HG03521 (cell line): ENCODE measurements at regions not wholly inside any gene's neighbourhood (a gene's known extent, or its start where the extent isn't known, plus 50 kb on each side); places are given as distances from the start of the nearest gene placed in this dataset.

Source experiments
- ATAC-seq: cut with Tn5 transposase; IDR thresholded peaks from one replicate; pipeline ENCODE4 v1.9.1; 2021; ENCODE audit warnings: mild to moderate bottlenecking, moderate library complexity; ENCODE audit not compliant: unreplicated experiment

DNA sequence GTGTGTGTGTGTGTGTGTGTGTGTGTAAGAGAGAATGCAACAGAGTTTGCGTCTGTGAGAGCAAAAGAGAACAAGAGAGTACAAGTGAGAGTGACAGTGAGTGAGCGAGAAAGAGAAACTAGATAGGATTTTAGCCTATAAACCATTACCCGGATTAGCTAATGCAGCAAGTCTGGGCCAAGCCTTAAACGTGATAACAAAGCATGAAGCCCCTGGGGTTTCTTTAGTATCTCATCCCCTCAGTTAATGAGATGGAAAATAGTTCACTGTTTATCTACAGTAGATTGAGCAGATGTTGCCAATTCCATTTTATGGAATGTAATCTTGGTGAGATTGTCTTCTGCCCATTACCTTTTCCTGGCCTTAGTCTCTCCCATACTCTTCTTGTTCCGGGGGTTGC, 114.5 kb downstream of the MAT2B start:
- ATAC-seq: no peak

DNA sequence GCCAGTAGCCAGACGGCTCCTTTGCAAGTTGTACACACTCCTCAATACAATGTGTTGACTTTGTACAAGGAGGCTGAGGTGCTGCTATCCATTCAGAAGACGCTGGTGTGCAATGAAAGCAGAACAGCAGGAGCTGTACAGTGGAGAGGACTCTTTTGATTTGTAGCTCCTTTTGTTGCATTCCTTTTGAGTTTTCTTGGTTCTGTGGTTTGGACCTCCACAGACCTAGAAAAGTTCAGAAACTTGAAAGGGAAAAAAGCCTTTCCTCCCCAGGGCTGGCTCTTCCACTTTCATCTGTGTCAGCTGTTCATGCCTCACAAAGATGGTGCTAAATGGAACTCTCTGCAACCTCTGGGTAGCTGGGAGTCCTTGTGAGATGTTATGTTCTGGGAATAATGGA, 117.4 kb downstream of the MAT2B start:
- no peak for ATAC-seq

DNA sequence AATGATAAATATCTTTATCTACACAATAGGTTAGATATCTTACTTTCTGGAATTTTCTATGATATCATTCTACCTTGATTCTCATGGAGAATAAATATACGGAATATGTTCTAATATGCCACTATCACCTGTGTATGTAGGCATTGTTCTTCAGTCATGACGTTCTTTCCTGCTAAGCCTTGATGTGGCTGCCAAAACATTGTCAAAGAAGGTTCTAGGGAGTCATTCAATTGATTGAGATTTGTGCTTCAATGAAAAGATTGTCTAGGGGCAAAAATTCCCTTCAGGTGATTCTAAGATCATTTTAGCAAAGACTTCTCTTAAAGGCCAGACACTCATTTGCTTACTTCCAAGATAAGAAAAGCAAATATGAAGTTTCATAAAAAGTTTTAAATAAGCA, 118.1 kb downstream of the MAT2B start:
- no peak for ATAC-seq

DNA sequence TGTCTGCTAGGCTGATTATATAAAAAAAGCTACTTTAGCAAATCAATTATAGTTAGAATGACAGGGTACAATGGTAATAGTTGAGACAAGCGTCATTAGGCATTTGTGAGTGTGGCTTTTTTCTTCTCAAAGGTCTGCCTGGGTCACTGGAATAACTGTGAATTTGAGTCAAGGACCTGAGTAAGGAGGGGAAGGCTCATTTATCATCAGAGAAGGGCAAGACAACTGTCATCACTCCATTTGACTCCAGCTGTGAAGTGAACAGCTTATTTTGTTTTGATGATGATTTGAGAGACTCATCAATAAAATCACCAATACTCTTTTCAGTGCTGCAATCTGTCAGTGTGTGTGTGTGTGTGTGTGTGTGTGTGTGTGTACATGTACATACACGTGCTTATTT, 118.6 kb downstream of the MAT2B start:
- no peak for ATAC-seq

DNA sequence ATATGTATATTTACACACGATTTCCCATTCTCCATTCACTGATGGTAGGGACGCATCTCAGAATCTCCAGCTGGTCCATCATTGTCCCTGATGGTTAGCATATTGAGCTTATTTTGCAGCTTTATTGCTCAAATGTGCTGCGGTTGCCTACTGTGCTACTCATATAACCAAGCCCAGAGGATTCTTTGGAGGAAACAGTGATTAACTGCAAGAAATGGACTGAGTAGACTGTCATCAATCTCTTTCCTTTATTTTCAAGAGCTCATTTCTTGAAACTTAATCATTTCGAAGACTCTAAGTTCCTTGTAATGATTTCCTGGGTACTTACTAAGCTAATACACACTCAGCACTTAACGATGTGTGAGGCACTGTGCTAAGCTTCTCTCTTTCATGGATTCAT, 119.0 kb downstream of the MAT2B start:
- ATAC-seq: no peak

- ATAC-seq: no peak
These were observed 121.5 kb downstream of the MAT2B start for GRCh38 chr5:163626904-163627434.

GRCh38 chr5:163631856-163632255, 126.4 kb downstream of the MAT2B start:
- ATAC-seq: no peak

DNA sequence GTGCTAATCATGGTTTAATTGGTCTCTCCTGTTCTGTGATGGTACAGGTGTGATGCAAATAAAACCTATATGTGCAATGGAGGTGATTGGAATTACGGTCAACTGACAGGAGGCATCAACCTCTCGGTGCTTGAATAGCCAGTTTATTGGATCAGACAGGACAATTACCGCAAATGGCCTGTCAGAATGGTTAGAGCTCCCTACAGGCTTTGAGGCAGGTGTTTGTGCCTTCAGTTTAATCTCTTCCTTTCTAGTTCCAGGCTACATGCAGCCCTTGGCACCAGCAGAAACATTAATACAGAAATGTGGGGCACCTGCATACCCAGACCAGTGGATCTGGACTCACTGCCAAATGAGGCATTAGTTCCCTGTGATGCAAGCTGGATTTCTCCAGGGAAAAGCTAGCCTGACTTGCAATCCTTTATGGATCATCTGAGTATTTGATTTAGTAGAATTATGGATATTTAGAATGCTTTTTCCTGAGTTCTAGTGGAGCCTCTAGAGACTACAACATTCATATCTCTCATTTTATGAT, 128.6 kb downstream of the MAT2B start:
- ATAC-seq: no peak

DNA sequence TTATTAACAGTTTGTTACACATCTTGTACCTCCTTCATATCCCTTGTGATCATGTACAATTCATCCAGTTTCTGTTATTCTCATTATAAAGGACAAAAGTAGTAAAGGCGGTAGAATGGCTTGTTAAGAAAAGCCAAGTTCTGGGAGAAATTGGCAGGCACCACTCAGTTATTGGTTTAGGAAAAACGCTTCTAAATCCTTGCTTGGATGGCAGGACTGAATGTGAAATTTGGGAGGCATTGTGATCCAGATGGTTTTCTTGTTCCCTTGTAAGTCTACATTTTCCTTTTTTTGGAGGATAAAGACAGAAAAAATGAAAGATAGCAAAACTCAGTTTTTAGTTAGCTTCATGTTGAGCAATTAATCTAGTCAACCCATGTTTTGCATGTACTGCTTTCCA, 130.2 kb downstream of the MAT2B start:
- ATAC-seq: no peak

DNA sequence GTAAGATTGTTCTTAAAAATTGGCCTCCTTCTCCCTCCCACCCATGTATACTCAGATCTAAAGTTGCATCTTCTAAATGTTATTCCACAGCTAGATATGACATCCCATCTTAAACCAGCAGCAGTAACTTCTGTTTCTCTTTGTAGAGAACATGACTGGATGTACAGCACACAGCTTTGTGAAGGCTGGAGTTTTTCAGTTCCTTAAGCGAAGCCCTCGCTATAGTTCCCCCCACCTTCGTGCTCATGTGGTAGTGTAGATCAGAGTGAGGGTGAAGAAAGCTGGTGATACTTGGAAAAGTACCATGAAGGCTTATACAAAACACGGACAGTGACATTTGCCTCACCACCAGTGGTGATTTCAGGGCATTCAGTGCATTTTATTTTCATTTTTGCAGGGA, 137.5 kb downstream of the MAT2B start:
- no peak for ATAC-seq

DNA sequence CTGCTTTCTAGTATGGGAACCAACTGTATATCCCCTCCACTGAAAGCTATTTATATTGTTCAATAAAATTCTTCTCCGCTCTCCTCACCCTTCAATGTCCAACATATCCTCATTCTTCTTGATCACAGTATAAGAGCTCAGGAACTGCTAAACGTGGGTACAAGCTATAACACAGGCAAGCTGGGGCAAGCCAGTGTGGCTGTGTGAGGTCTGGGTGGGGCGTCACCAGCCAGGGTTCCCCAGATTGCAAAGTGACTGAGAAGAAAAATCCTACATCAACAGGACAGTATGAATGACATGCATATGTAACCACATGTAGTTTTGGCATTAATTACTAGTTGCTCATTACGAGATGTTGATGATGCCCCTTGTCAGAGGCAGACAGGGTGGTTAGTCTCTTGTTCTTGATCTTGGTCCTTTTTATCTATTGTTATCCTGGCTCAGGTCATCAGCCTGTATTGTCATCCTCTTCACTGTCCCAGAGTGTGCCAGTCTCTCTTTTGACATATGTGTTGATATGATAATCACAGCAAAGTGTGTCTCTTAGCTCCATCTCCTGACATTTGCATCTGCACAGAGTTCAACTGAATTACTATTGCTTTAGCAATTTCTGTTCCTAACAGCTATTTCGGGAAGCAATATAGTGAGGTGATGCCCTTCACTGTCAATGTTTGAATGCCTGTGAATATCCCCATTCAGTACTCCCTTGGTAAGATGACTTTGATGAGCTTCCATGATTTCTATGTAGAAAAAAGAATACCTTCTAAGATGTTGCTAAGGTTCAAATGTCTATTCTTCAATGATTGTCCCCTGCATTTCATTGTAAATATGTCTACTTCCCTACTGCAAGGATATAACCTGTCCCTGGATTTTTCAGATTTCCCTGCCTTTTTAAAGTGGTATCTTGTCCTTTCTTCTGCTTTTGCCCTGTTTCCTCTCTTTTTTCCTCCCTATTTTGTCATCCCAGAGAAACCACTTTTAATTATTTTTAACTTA, 140.3 kb downstream of the MAT2B start:
- ATAC-seq: no peak

DNA sequence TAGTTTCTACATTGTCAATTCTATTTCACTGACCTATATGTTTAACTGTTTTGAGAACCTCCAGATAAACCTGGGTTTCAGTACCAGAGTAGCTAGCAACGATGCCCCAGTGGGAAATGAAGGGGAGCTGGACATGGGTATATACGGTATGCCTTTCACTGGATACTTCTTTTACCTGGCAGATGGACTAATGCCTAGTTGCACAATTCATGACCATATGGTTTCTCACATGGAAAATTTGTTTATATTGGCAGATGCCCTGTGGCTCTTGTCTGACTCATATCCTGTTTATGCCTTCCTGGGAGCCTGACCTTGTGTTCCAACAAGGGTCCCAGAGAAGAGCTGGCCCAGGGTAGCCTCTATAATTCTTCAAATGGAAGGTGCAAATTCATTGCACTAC, 144.1 kb downstream of the MAT2B start:
- no peak for ATAC-seq

DNA sequence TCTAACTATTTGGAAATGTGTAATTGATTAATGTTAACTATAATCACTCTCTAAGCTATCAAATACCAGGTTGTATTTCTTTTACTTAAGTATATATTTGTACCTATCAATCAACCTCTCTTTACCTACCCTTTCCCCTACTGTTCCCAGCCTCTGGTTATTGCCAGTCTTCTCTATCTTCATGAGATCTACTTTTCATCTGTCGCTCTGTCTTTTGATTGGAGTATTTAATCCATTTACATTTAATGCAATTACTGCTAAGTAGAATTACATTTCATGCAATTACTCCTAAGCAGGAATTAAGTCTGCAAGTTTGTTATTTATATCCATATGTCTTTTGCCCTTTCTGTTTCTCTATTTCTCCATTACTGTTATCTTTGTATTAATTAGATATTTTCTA, 148.1 kb downstream of the MAT2B start:
- no peak for ATAC-seq

GRCh38 chr5:163658702-163659567, 153.5 kb downstream of the MAT2B start:
- ATAC-seq: no peak

- ATAC-seq: no peak
These were observed 154.1 kb downstream of the MAT2B start for GRCh38 chr5:163659568-163659902.

DNA sequence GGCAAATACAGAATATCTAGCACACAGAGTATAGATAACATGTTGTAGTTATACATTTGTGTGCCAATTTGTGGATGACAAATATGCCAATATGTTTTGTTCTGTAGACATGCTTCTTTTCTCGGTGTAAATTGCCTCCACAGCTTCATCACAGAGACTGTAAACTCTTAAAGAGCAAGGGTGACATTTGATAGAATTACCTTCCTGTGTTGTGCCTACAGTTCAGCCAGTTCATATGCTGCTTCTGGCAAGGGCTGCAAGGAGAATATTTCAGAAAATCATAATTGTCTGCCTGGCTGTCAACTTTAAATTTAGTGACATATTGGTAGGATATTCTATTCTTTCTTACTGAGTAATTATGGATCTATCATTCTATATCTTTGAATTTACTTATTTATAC, 155.1 kb downstream of the MAT2B start:
- no peak for ATAC-seq

DNA sequence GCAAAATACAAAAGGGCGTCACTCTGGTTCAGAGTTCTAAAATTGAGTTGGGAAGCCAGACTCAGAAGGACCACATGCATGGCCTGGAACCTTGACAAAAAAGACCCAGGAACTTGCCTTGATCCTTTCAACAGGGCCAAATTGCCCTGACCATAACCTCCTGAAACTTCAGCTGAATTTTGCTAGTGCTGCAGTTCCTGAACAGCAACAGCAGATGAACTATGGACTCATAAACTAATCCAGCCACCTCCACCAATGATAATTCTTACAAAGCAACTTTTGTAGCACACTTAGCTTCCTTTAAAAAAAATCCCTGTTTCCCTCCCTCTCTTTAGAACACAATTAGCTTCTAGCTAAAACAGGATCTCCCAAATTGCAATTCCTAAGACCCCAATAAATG, 155.9 kb downstream of the MAT2B start:
- ATAC-seq: no peak

GRCh38 chr5:163670036-163670435, 164.6 kb downstream of the MAT2B start:
- ATAC-seq: no peak

DNA sequence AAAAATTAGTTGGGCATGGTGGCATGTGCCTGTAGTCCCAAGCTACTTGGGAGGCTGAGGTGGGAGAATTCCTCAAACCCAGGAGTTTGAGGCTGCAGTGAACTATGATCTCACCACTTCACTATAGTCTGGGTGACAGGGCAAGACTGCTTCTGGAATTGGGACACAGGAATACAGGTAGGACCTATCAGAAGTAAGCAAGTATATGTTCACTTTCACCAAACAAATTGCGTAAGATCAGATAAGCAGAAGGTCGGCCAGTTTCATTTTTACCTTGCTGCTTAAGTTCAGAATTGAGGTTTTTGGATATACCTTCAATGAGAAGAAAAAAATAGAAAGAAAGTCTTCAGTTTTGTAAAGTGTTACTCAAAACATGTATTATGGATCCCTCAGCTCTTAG, 171.7 kb downstream of the MAT2B start:
- no peak for ATAC-seq

- ATAC-seq: no peak
These were observed 176.8 kb downstream of the MAT2B start for GRCh38 chr5:163682234-163682633.

GRCh38 chr5:163687414-163687813, 182.0 kb downstream of the MAT2B start:
- ATAC-seq: no peak
